ENCODE measurements at regions not wholly inside any gene's neighbourhood (a gene's known extent, or its start where the extent isn't known, plus 50 kb on each side); places are given as distances from the start of the nearest gene placed in this dataset.

DNA sequence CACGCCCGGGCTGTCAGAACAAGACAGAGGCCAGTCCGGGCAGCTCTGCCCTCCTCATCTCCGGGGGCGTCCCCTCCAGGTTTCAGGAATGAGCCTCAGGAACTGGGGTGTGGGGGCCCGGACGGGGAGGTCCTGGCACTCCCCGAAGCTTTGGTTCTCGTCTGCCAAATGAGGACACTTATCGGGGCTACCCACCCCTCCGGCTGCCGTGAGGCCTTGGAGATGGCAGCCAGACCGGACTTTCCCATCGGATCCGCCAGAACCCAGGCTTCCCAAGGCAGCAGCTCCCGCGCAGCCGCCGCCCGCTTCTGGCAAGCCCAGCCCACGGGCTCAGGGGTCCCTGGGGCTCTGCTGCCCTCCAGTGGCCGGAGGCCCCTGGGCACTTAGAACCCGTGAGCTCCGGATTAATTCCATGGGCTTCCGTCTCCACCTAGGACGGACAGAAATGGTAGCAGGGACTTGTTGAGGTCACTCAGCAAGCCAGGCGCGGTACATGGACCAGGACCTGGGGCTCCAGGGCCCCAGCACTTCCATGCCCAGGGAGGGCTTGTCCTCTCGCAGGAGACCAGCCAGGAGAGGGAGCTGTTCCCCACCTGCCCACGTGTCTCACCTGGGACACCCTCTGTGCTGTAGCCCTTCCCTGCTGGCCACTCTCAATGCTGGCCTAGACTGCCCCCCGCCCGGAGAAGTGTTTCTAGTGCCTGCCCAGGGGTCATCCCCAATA, 89.4 kb downstream of the LINGO1 start:
- Histone ChIP-seq H3K9ac (replicated peaks; ENCODE audit: extremely low read depth, insufficient read depth, low read length) (peak overlapping the region; percentile 40), H3K9me3 (replicated peaks; ENCODE audit: control insufficient read depth, insufficient read depth, low read length) (no peaks in the 10 kb centered on the region), H3K4me2 (ENCODE audit: insufficient read depth, low read length) (peak overlapping the region; percentile 53), H3K4me3 (replicated peaks in 1 of 3; ENCODE audit: insufficient read depth in 1 of 3, low read depth in 1 of 3, low read length in 3 of 3) (peak overlapping the region in 2 of 3 experiments; percentile 24 to 25), H3K36me3 (ENCODE audit: control insufficient read depth in 2 of 2, extremely low read depth in 1 of 2, insufficient read depth in 2 of 2, low read length in 2 of 2) (no peaks in the 10 kb centered on the region), H4K20me1 (replicated peaks; ENCODE audit: control insufficient read depth, extremely low read depth, insufficient read depth, low read length) (no peaks in the 10 kb centered on the region), H3K27ac (ENCODE audit: insufficient read depth, low read depth, low read length) (peak overlapping the region; percentile 39), H3K27me3 (ENCODE audit: control insufficient read depth in 2 of 2, insufficient read depth in 2 of 2, low read length in 2 of 2) (no peaks in the 10 kb centered on the region), H3K4me1 (ENCODE audit: control insufficient read depth, extremely low read depth, insufficient read depth, low read length) (peaks cover 12% of the 10 kb centered on the region), H2AFZ (ENCODE audit: low read depth, low read length) (peak overlapping the region; percentile 91), H3K79me2 (ENCODE audit: control insufficient read depth, insufficient read depth, low read length) (no peaks in the 10 kb centered on the region), H3K9me1 (replicated peaks; ENCODE audit: control insufficient read depth, extremely low read depth, insufficient read depth, low read length) (no peaks in the 10 kb centered on the region)
- ChIA-PET CTCF (interaction anchor here (0.6 to 7.1 kb wide), 103 partner anchors 8 to 608 kb away, joined by 3 to 256 read pairs (median 5); partner anchors contain the start of genes HMG20A, LINGO1, PEAK1 and TSPAN3), POLR2A (interaction anchor here (0.5 to 0.7 kb wide), 2 partner anchors 47 to 450 kb away, joined by 3 to 7 read pairs; no protein-coding TSS in a partner anchor)
- dilution Hi-C loops (cut with MboI; ENCODE audit: extremely low pct_ligation_motif_present, low sequenced_read_pairs) = no loop called here
- peak; percentile 80 for DNase-seq (ENCODE audit: low read depth, low spot score)
- BruUV-seq (replicated peaks) = no TSS peak
- intact Hi-C loops (cut with micrococcal nuclease) = loop anchor here (1.0 to 5.0 kb wide), 8 partner anchors 37 to 571 kb away; partner anchors contain the start of genes HMG20A and PEAK1
- TF ChIP-seq MAX (IDR thresholded peaks at IDR 0.05; ENCODE audit: insufficient read depth, insufficient read length) (no peak), GATA2 (IDR thresholded peaks at IDR 0.05; ENCODE audit: insufficient read depth, insufficient read length, low read depth, low read length) (no peak), FOS (IDR thresholded peaks at IDR 0.05; ENCODE audit: borderline replicate concordance, insufficient read depth, low read length) (no peak), POLR2A (IDR thresholded peaks at IDR 0.05; ENCODE audit: low read depth, low read length) (no peak), MYC (IDR thresholded peaks at IDR 0.05; ENCODE audit: low read depth, low read length) (no peak), EZH2 (IDR thresholded peaks at IDR 0.05; ENCODE audit: borderline replicate concordance, low read depth, low read length, severe bottlenecking) (no peak), CTCF (IDR thresholded peaks at IDR 0.05; ENCODE audit: extremely low read depth in 1 of 2, insufficient read depth in 1 of 2, low read depth in 1 of 2, low read length in 2 of 2) (peak; percentile 97 to 98), POLR2AphosphoS5 (IDR thresholded peaks at IDR 0.05; ENCODE audit: insufficient read depth, low read depth, low read length) (peak; percentile 57)
- peak; percentile 90 for FAIRE-seq

Measured in endothelial cell of umbilical vein (primary cell).